Hepatocyte (in vitro differentiated cells): ENCODE measurements at regions not wholly inside any gene's neighbourhood (a gene's known extent, or its start where the extent isn't known, plus 50 kb on each side); places are given as distances from the start of the nearest gene placed in this dataset.

Source experiments
- DNase-seq: peaks from one replicate; pipeline ENCODE4 v3.0.0-alpha.2; 2016; ENCODE audit warnings: low spot score
- H2AFZ ChIP-seq: fragments of 200-600 bp; sonication (generic); 2 replicates; pipeline ENCODE4 v1.6.0; 2016; ENCODE audit warnings: antibody characterized with exemption, mild to moderate bottlenecking
- H3K27ac ChIP-seq: fragments of 200-600 bp; sonication (generic); 2 replicates; pipeline ENCODE4 v1.5.1; 2016; ENCODE audit warnings: mild to moderate bottlenecking
- H3K27me3 ChIP-seq: fragments of 200-600 bp; sonication (generic); 2 replicates; pipeline ENCODE4 v1.6.1; 2016
- H3K36me3 ChIP-seq: fragments of 200-600 bp; sonication (generic); replicated peaks from 2 replicates; pipeline ENCODE4 v1.5.1; 2016; ENCODE audit warnings: low read depth; ENCODE audit not compliant: insufficient read depth
- H3K4me1 ChIP-seq: fragments of 200-600 bp; sonication (generic); 2 replicates; pipeline ENCODE4 v1.5.1; 2016; ENCODE audit warnings: mild to moderate bottlenecking, moderate library complexity; ENCODE audit not compliant: insufficient read depth
- H3K4me2 ChIP-seq: fragments of 200-600 bp; sonication (generic); 2 replicates; pipeline ENCODE4 v1.6.0; 2016
- H3K4me3 ChIP-seq: fragments of 200-600 bp; sonication (generic); 2 replicates; pipeline ENCODE4 v1.5.1; 2016; ENCODE audit warnings: mild to moderate bottlenecking
- H3K79me2 ChIP-seq: fragments of 200-600 bp; sonication (generic); 2 replicates; pipeline ENCODE4 v1.6.0; 2017; ENCODE audit warnings: mild to moderate bottlenecking
- H3K9me2 ChIP-seq: fragments of 200-600 bp; sonication (generic); replicated peaks from 2 replicates; pipeline ENCODE4 v1.6.0; 2017; ENCODE audit warnings: mild to moderate bottlenecking; ENCODE audit not compliant: insufficient read depth
- H3K9me3 ChIP-seq: fragments of 200-600 bp; sonication (generic); 2 replicates; pipeline ENCODE4 v1.5.1; 2016; ENCODE audit warnings: low read depth, mild to moderate bottlenecking
- H4K20me1 ChIP-seq: fragments of 200-600 bp; sonication (generic); 2 replicates; pipeline ENCODE4 v1.6.0; 2016; ENCODE audit warnings: mild to moderate bottlenecking; ENCODE audit not compliant: insufficient read depth, poor library complexity, severe bottlenecking
- EZH2 ChIP-seq: fragments of 200-600 bp; sonication (generic); IDR thresholded peaks from 2 replicates; pipeline ENCODE4 v1.6.1; 2016; ENCODE audit warnings: antibody characterized with exemption, mild to moderate bottlenecking, borderline replicate concordance
- EZH2phosphoT487 ChIP-seq: fragments of 200-600 bp; sonication (generic); IDR thresholded peaks from one replicate; pipeline ENCODE4 v1.6.1; 2018; ENCODE audit warnings: antibody characterized with exemption, mild to moderate bottlenecking, low read depth, moderate library complexity; ENCODE audit not compliant: unreplicated experiment, severe bottlenecking
- WGBS: methylation state at CpG from one replicate; pipeline ENCODE4 v1.1.6; 2016; ENCODE audit warnings: low lambda C conversion rate; ENCODE audit errors: missing lambda C conversion rate; 5-methylcytosine and 5-hydroxymethylcytosine counted together
- TF ChIP-seq, protein P1 (sequence below): fragments of 200-600 bp; sonication (generic); IDR thresholded peaks from 2 replicates; pipeline ENCODE4 v1.5.1; 2016; ENCODE audit warnings: antibody characterized with exemption, mild to moderate bottlenecking; ENCODE audit not compliant: poor library complexity

- Histone ChIP-seq H3K27ac (no peak overlapping the region), H3K4me3 (no peak overlapping the region), H3K27me3 (peaks cover 3% of the 10 kb centered on the region), H3K4me1 (no peaks in the 10 kb centered on the region), H3K36me3 (no peaks in the 10 kb centered on the region), H3K79me2 (no peaks in the 10 kb centered on the region), H3K9me2 (no peaks in the 10 kb centered on the region), H2AFZ (no peak overlapping the region), H3K9me3 (no peaks in the 10 kb centered on the region), H4K20me1 (no peaks in the 10 kb centered on the region), H3K4me2 (no peak overlapping the region)
- TF ChIP-seq EZH2phosphoT487 = no peak
- TF ChIP-seq EZH2 = no peak
- TF ChIP-seq, protein P1, sequence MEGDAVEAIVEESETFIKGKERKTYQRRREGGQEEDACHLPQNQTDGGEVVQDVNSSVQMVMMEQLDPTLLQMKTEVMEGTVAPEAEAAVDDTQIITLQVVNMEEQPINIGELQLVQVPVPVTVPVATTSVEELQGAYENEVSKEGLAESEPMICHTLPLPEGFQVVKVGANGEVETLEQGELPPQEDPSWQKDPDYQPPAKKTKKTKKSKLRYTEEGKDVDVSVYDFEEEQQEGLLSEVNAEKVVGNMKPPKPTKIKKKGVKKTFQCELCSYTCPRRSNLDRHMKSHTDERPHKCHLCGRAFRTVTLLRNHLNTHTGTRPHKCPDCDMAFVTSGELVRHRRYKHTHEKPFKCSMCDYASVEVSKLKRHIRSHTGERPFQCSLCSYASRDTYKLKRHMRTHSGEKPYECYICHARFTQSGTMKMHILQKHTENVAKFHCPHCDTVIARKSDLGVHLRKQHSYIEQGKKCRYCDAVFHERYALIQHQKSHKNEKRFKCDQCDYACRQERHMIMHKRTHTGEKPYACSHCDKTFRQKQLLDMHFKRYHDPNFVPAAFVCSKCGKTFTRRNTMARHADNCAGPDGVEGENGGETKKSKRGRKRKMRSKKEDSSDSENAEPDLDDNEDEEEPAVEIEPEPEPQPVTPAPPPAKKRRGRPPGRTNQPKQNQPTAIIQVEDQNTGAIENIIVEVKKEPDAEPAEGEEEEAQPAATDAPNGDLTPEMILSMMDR = no peak
- no peak for DNase-seq
- 48% methylated on average over 5 of the region's 5 CpGs for WGBS
Observed at GRCh38 chr20:57985278-57985677, 243.2 kb downstream of the ANKRD60 start.

DNA sequence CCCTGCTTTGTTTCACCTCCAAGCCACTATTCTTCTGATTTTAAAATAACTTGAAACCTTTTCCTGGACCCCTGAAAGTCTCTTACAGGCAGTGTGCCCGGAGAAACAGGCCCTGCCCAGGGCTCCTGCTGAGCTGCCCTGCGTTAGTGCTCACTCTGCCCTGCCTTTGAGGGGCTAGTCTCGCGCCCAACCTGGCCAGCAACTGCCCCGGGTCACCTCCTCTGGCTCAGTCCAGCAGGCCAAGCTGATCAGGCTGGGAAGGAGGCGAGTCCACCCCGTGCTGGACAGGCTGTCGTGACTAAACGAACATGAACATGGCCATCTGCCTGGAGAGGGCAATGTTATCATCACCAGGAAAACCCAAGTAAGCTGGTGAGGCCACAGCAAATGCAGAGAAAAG lies 245.4 kb downstream of the ANKRD60 start:
- no peaks in the 10 kb centered on the region for H3K9me2 ChIP-seq
- WGBS = 84% methylated on average over 9 of the region's 9 CpGs
- H3K27ac ChIP-seq = no peak overlapping the region
- peaks cover 3% of the 10 kb centered on the region for H3K27me3 ChIP-seq
- H2AFZ ChIP-seq = no peak overlapping the region
- H3K9me3 ChIP-seq = no peaks in the 10 kb centered on the region
- TF ChIP-seq EZH2phosphoT487 (no peak), EZH2 (no peak)
- TF ChIP-seq, protein P1 = no peak
- H3K4me1 ChIP-seq = no peaks in the 10 kb centered on the region
- no peaks in the 10 kb centered on the region for H4K20me1 ChIP-seq
- no peak overlapping the region for H3K4me2 ChIP-seq
- no peak for DNase-seq
- no peaks in the 10 kb centered on the region for H3K36me3 ChIP-seq
- no peak overlapping the region for H3K4me3 ChIP-seq
- H3K79me2 ChIP-seq = no peaks in the 10 kb centered on the region

GRCh38 chr20:57980506-57980905 lies 247.9 kb downstream of the ANKRD60 start:
- H3K4me1 ChIP-seq = no peaks in the 10 kb centered on the region
- no peak overlapping the region for H3K4me2 ChIP-seq
- H4K20me1 ChIP-seq = no peaks in the 10 kb centered on the region
- TF ChIP-seq EZH2phosphoT487 = no peak
- TF ChIP-seq, protein P1 = no peak
- no peak for TF ChIP-seq EZH2
- no peaks in the 10 kb centered on the region for H3K9me3 ChIP-seq
- WGBS = 36% methylated on average over 8 of the region's 8 CpGs
- no peak overlapping the region for H3K4me3 ChIP-seq
- peaks cover 3% of the 10 kb centered on the region for H3K27me3 ChIP-seq
- no peak for DNase-seq
- H3K79me2 ChIP-seq = no peaks in the 10 kb centered on the region
- no peak overlapping the region for H3K27ac ChIP-seq
- no peaks in the 10 kb centered on the region for H3K9me2 ChIP-seq
- H2AFZ ChIP-seq = no peak overlapping the region
- H3K36me3 ChIP-seq = no peaks in the 10 kb centered on the region

GRCh38 chr20:57977569-57977968 lies 250.9 kb downstream of the ANKRD60 start:
- WGBS = 89% methylated on average over 7 of the region's 7 CpGs

More at GRCh38 chr20:57977569-57977968, 250.9 kb downstream of the ANKRD60 start:
- H3K4me2 ChIP-seq = no peak overlapping the region
- DNase-seq = no peak
- no peak for TF ChIP-seq EZH2phosphoT487
- no peaks in the 10 kb centered on the region for H3K36me3 ChIP-seq
- H3K4me1 ChIP-seq = no peaks in the 10 kb centered on the region
- H3K4me3 ChIP-seq = no peak overlapping the region
- no peaks in the 10 kb centered on the region for H3K27me3 ChIP-seq
- H3K9me2 ChIP-seq = no peaks in the 10 kb centered on the region
- no peak overlapping the region for H2AFZ ChIP-seq
- no peak overlapping the region for H3K27ac ChIP-seq
- no peaks in the 10 kb centered on the region for H4K20me1 ChIP-seq
- H3K79me2 ChIP-seq = no peaks in the 10 kb centered on the region
- no peaks in the 10 kb centered on the region for H3K9me3 ChIP-seq
